Choroid plexus epithelial cell (primary cell): ENCODE measurements at regions not wholly inside any gene's neighbourhood (a gene's known extent, or its start where the extent isn't known, plus 50 kb on each side); places are given as distances from the start of the nearest gene placed in this dataset.

Experiments used
- DNase-seq: peaks from one replicate; pipeline ENCODE4 v3.0.0-alpha.2; 2010; ENCODE audit warnings: low read depth
- H3K4me3 ChIP-seq: 2 replicates; pipeline ENCODE4 v1.5.1; 2011; ENCODE audit warnings: low read depth, mild to moderate bottlenecking, control low read depth, low read length, moderate library complexity
- CTCF ChIP-seq: conservative IDR thresholded peaks from 2 replicates; pipeline ENCODE4 v1.5.1; 2011; ENCODE audit warnings: low read depth, mild to moderate bottlenecking, control low read depth, inconsistent platforms, low read length, moderate library complexity

GRCh38 chr7:84848219-84848973, 338.5 kb downstream of the SEMA3D start:
- DNase-seq, result peak; percentile 15
- TF ChIP-seq CTCF, result no peak
- no peak overlapping the region for H3K4me3 ChIP-seq

DNA sequence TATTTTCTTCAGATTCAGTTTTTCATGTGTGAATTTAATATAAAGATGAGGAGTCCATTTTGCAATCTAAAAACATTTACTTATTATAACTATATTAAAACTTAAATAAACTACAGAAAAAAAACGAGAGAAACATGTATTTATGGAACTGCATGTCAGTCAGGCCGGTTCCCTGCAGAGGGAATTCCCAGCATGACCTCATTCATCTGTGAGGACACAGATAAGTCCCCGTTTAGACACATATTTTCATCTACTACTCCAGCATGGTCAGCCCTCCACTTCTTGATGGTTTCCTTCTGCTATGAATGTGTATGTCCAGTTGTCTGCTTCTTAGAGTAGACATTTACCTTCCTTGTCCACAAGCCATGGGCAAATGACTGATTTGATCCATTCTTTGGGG, 339.1 kb downstream of the SEMA3D start:
- TF ChIP-seq CTCF, result no peak
- no peak overlapping the region for H3K4me3 ChIP-seq
- peak; percentile 58 for DNase-seq

- H3K4me3 ChIP-seq, result no peak overlapping the region
- no peak for DNase-seq
- TF ChIP-seq CTCF, result no peak
These were observed 339.8 kb downstream of the SEMA3D start for GRCh38 chr7:84847038-84847437.

DNA sequence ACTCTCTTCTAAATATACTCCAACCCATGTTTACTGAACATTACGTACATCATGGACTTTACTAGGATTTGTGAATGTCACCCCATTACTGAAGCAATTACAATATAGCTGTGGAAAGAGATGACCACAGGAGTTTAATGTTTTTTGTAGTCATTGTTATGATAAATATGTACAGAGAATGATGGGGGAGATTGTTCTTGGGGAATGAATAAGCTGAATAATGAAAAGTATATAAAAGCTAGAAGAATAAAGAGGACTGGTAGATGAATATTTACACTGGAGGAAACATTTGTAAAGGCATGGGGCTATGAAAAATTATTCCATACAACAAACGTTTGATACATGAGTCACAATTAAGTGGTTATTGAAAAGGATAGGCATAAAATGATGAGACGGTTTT, 340.9 kb downstream of the SEMA3D start:
- H3K4me3 ChIP-seq, result no peak overlapping the region
- TF ChIP-seq CTCF, result no peak
- no peak for DNase-seq

DNA sequence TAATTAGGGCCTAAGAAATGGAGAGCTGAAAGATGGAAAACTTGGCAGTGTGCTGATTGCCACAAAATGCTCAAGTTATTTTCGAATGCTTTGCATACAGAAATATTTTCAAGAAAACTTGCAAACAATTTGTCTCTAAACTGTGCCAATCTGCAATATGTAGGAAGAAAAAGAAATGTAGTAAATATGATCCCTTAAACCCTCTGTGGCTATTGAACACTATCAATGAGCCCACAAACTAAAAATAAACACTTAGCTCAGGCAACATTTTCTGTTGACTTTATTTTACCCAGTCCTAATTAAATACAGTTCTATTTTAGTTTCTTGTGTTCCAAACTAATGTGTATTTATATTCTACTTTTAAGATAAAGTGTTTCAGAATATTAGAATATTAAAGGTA, 342.1 kb downstream of the SEMA3D start:
- no peak overlapping the region for H3K4me3 ChIP-seq
- no peak for TF ChIP-seq CTCF
- no peak for DNase-seq

- peak; percentile 42 for DNase-seq
These were observed 345.0 kb downstream of the SEMA3D start for GRCh38 chr7:84841809-84842208.

More at GRCh38 chr7:84841809-84842208, 345.0 kb downstream of the SEMA3D start:
- no peak overlapping the region for H3K4me3 ChIP-seq
- TF ChIP-seq CTCF, result no peak
